Stimulated activated CD4-positive, alpha-beta T cell treated with anti-CD3 and anti-CD28 coated beads, Interleukin-4, amount 100 ng/mL, for 4 hours (primary cell): ENCODE measurements at regions not wholly inside any gene's neighbourhood (a gene's known extent, or its start where the extent isn't known, plus 50 kb on each side); places are given as distances from the start of the nearest gene placed in this dataset.
A peak's percentile ranks its signal among the peaks of the same experiment; 100 is the strongest.

Experiments used
- DNase-seq, 2 experiments: peaks; one replicate each; pipeline ENCODE4 v3.0.0-alpha.2; 2020

DNA sequence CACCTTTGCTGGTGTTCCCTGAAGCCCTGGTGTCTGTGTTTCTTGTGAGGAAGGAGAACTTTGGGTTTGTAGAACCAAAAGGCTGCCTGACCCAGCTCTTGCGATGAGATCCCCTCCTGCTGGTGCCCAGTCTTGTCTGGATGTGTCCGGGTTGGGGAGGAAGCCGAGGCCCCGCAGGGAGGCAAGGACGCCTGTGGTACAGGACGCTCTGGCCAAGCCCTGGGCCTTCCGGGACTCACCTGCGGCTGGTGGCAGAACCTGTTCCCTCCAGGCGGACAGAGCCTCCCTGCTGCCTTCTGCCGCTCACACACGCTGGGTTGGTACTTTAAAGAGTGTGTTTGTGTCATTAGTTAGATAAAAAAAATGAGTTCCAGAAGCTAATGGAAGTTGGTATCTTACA lies 616.2 kb downstream of the GALR1 start:
- no peak for DNase-seq

GRCh38 chr18:77866351-77866750 lies 616.7 kb downstream of the GALR1 start:
- no peak for DNase-seq

DNA sequence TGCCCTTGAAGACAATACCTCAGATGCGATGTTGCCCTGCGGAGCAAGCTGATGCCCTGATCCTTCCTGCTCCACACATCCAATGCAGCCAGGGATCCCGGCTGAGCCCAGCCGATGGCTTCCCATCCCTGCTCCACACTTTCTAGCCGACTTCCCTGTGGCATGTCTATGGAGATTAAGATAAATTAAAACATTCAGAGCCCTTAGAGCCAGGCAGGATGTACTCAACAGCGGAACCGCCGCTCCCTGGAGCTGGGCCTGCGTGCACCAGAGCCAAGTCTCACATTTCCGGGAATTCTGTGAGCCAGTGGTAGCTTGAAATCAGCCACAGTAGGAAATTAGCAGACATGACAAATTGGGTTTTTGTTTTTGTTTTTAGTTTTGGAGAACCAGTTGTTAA lies 620.6 kb downstream of the GALR1 start:
- DNase-seq, result no peak

- no peak for DNase-seq
Observed at GRCh38 chr18:77870894-77871293, 621.2 kb downstream of the GALR1 start.

GRCh38 chr18:77872166-77872565 lies 622.5 kb downstream of the GALR1 start:
- no peak for DNase-seq

- no peak for DNase-seq
Observed at GRCh38 chr18:77876319-77876865, 626.7 kb downstream of the GALR1 start.

- DNase-seq, result no peak
Observed at GRCh38 chr18:77879829-77880228, 630.2 kb downstream of the GALR1 start.

GRCh38 chr18:77884454-77884853 lies 634.8 kb downstream of the GALR1 start:
- DNase-seq, result no peak

DNA sequence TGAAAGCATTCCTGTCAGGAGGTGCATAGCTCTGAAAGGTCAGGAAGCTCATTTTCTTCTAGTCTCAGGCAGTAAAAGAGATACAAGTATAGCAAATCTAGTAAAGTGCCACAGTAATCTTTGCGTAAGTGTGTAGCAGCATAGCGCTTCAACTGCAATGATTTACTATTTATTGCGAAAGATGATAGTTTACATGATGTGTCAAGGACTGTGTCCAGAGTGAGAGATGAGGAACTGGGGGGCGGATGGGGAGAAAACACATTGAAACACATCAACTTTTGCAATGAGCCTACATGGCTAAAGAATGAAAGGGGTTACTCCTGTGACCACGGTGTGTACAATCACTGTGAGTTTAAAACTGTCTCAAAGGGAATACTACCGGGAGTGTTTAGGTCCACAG lies 644.4 kb downstream of the GALR1 start:
- DNase-seq, result no peak

DNA sequence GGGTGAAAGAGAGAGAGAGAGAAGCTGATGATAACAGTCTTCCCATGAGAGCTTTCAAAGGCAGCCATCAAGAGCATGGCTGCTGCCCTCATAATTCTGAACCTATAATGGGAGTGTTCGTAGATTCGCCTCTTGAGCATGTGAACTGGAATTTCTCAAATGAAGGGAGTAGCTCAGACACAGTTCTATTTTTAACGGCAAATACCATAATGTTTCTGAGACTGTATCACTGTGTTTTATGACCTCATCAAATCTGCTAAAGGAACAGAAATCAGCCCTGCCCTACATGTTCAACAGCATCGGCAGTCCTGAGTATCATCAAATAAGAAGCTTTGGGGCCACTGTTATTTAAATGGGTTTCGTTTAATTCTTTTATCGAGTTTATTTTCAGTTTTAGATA lies 645.6 kb downstream of the GALR1 start:
- DNase-seq, result no peak

- DNase-seq, result no peak
Observed at GRCh38 chr18:77896586-77897252, 647.1 kb downstream of the GALR1 start.

GRCh38 chr18:77897606-77898005 lies 648.0 kb downstream of the GALR1 start:
- no peak for DNase-seq

DNA sequence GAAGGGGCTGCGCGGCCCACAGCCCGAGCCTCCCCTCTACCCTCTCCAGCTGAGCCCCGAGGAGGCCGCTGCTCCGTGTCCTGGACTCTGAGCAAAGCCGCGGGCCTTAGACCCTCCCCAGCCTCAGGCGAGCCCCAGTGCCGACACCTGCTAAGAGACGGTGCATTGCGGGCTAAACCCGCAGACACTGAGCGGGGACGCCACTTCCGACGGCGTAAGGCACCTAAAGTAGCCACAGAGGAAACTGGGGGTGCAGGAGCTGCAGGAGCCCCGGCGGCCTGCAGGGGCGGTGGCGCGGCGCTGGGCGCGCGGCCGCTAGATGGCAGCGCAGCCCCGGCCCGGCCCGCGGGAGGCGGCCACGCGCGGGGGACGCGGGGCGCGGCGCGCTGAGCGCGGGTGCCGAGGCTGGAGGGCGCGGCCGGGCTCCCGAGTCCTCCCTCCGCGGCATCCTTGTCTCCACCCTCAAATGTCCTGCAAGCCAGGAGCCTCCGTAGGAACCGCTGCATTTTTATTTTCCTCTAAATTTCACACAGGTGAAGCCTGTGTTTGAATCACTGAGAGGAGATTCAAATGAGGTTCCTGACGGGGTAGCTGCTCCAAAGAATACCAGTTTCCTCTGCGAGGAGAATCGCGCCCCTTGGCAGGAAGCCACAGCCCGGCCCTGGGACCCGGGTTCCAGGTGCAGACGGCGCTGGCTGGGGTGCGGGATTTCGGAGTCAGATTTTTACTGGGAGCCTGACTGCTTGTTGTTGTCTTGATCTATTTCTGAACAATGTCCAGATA lies 650.5 kb downstream of the GALR1 start:
- DNase-seq, result peak; percentile 32 to 59

DNA sequence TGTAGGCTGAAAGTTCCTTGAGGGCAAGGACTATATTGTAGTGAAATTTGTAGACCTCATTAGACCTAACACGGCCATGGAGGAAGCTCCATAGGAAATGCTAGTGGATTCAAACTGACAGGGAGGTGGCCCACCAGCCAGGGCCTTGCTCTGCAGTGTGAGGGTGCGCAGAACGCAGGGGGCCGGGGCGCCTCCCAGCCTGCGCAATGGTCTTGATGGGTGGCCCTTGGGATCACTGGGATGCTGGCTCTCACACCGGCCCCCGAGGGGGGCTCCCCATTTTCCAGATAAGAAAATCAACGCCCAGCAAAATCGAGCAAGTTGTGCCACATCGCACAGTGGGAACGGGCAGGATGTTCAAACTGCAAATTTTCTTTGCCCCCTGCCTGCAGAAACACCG lies 655.4 kb downstream of the GALR1 start:
- DNase-seq, result no peak

- no peak for DNase-seq
Observed at GRCh38 chr18:77905449-77906055, 655.9 kb downstream of the GALR1 start.

DNA sequence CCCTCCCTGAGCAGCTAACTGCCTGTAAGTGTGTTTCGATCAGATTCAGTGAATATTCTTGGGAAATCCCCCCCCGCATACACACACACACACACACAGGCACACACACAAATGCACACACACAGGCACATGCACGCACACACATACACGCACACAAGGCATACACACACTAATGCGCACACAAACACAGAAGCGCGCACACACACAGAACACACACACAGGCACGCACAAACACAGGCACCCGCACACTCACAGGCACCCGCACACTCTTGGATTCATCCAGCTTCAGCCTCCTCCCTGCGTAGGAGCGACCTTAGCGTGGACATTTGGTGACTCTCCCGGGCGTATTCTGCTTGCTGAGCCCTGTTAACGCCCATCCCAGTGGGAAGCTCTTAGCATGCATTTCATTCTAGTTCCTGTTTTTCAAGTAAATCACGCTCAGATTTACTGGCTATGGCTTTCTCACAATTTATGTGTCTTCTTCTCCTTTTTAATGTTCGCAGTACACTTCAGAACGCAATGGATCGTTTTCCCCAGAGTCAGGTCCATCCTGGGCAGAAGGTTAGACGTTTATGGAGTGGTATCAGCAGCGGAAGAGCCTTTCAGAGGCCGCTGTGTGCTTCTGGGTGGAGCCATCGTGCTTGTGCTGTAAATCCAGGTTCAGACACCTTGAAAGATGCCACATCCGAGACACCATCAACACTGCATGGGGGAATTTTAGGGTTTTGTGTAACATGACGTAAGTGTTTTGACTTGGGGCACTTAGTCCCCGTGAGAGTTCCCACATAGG lies 656.6 kb downstream of the GALR1 start:
- DNase-seq, result no peak

GRCh38 chr18:77910347-77910746 lies 660.7 kb downstream of the GALR1 start:
- no peak for DNase-seq

- no peak for DNase-seq
Observed at GRCh38 chr18:77911971-77912605, 662.4 kb downstream of the GALR1 start.

DNA sequence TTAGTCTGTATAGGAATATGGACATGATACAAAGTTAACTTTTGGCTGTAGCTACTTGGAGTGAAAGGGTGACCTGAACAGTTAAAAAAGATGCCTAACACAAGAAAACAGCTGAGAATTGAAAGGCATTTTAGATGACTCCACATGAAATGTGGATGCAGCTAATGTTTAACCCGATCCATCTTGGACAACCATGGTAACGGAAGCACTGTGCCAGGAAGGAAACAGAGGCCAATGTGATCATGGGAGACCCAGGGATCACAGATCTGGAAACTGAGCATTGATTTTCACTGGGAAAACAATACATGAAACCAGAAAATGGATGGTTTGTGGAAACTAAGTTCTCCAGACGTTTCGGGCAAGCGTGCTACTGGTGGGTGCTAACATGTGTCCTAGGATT lies 669.1 kb downstream of the GALR1 start:
- DNase-seq, result no peak

- DNase-seq, result no peak
Observed at GRCh38 chr18:77919923-77920322, 670.3 kb downstream of the GALR1 start.

- DNase-seq, result no peak
Observed at GRCh38 chr18:77935342-77935741, 685.7 kb downstream of the GALR1 start.

DNA sequence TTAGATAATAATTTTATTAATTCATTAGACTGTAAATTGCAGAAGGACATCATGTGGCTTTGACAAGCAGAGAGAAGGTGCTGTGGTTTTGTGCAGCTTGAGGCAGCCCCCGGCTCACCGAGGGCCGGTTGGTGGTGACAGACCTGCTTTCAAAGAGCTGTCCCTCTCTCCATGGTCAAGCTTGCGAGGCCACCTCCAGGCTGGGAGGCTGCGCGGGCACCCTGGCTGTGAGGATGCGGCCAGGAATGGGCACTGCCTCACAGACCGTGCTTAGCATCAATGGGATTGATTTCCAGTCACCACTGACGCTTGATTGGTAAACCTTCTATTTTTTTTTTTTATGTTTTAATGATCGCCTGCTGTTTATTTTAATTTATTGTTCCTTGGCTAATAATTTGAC lies 690.9 kb downstream of the GALR1 start:
- DNase-seq, result no peak

- no peak for DNase-seq
Observed at GRCh38 chr18:77944533-77944932, 694.9 kb downstream of the GALR1 start.
